SK-N-SH (cell line): ENCODE measurements at regions not wholly inside any gene's neighbourhood (a gene's known extent, or its start where the extent isn't known, plus 50 kb on each side); places are given as distances from the start of the nearest gene placed in this dataset.

Experiments
- CTCF ChIA-PET: fragments of 300-600, 350-600 bp; formaldehyde crosslinking; extraction: SDS; loops from one replicate; lab custom pipeline; 2021; lab: Yijun Ruan, JAX
- POLR2A ChIA-PET: fragments of 350-600 bp; sonication (Branson Sonifier 250); formaldehyde crosslinking; extraction: SDS; loops from one replicate; lab custom pipeline; 2020; ENCODE audit warnings: antibody characterized with exemption, inconsistent platforms; lab: Yijun Ruan, JAX
- DNase-seq: peaks from one replicate; pipeline ENCODE4 v3.0.0; 2012
- H2AFZ ChIP-seq: fragments of 200-600 bp; sonication (generic); 2 replicates; pipeline ENCODE4 v1.8.1; 2016; ENCODE audit warnings: antibody characterized with exemption, mild to moderate bottlenecking, low read depth
- H3F3A ChIP-seq: fragments of 200-600 bp; sonication (generic); replicated peaks from 2 replicates; pipeline ENCODE3; 2016; ENCODE audit warnings: antibody characterized with exemption, mild to moderate bottlenecking; ENCODE audit not compliant: insufficient read depth
- H3K27ac ChIP-seq, 2 experiments: fragments of 200-500 bp in 1 of 2; fragments of 200-600 bp in 1 of 2; sonication (Bioruptor generic) in 1 of 2; sonication (generic), shearing (Covaris generic) in 1 of 2; 2 replicates each; pipeline versions ENCODE4 v1.5.1 to v1.6.1; 2014 to 2016; ENCODE audit warnings: low read depth in 2 of 2, inconsistent platforms in 1 of 2, low read length in 1 of 2, mild to moderate bottlenecking in 1 of 2, mixed read lengths in 1 of 2
- H3K27me3 ChIP-seq: fragments of 200-600 bp; sonication (generic), shearing (Covaris generic); 2 replicates; pipeline ENCODE4 v1.6.1; 2016; ENCODE audit warnings: mixed run types; ENCODE audit not compliant: insufficient read depth
- H3K36me3 ChIP-seq, 2 experiments: fragments of 200-500 bp in 1 of 2; fragments of 200-600 bp in 1 of 2; sonication (Bioruptor generic) in 1 of 2; sonication (generic) in 1 of 2; replicated peaks in 1 of 2; 2 replicates each; pipeline versions ENCODE3 to v1.5.1; 2014 to 2016; ENCODE audit warnings: low read length in 1 of 2, mild to moderate bottlenecking in 1 of 2; ENCODE audit not compliant: insufficient read depth in 2 of 2, control insufficient read depth in 1 of 2
- H3K4me1 ChIP-seq, 2 experiments: fragments of 200-500 bp in 1 of 2; fragments of 200-600 bp in 1 of 2; sonication (Bioruptor generic) in 1 of 2; sonication (generic), shearing (Covaris generic) in 1 of 2; 2 replicates each; pipeline versions ENCODE4 v1.5.1 to v1.6.1; 2014 to 2016; ENCODE audit warnings: low read depth in 1 of 2, low read length in 1 of 2, mixed run types in 1 of 2; ENCODE audit not compliant: insufficient read depth in 2 of 2, control insufficient read depth in 1 of 2
- H3K4me2 ChIP-seq: fragments of 200-600 bp; sonication (generic), shearing (Covaris generic); 2 replicates; pipeline ENCODE4 v1.6.1; 2017; ENCODE audit warnings: mixed run types
- H3K4me3 ChIP-seq, 2 experiments: fragments of 200-500 bp in 1 of 2; fragments of 200-600 bp in 1 of 2; sonication (Bioruptor generic) in 1 of 2; sonication (generic), shearing (Covaris generic) in 1 of 2; 2 replicates each; pipeline versions ENCODE4 v1.5.1 to v1.8.1; 2014 to 2016; ENCODE audit warnings: low read depth in 2 of 2, inconsistent platforms in 1 of 2, low read length in 1 of 2, mild to moderate bottlenecking in 1 of 2, mixed read lengths in 1 of 2, moderate library complexity in 1 of 2
- H3K79me2 ChIP-seq: fragments of 200-600 bp; sonication (generic); 2 replicates; pipeline ENCODE4 v1.8.1; 2017; ENCODE audit warnings: mild to moderate bottlenecking; ENCODE audit not compliant: insufficient read depth
- H3K9ac ChIP-seq: fragments of 200-600 bp; sonication (generic); 2 replicates; pipeline ENCODE4 v1.6.1; 2017; ENCODE audit warnings: mixed run types
- H3K9me2 ChIP-seq: fragments of 200-600 bp; sonication (generic); 2 replicates; pipeline ENCODE4 v1.6.1; 2017; ENCODE audit warnings: mixed run types
- H3K9me3 ChIP-seq: fragments of 200-600 bp; sonication (generic); 2 replicates; pipeline ENCODE4 v1.6.1; 2017; ENCODE audit warnings: mixed run types, mild to moderate bottlenecking, moderate library complexity
- H4K20me1 ChIP-seq: fragments of 200-600 bp; sonication (generic); 2 replicates; pipeline ENCODE4 v1.6.1; 2017; ENCODE audit warnings: mild to moderate bottlenecking, mixed run types; ENCODE audit not compliant: insufficient read depth
- ELF1 ChIP-seq: IDR thresholded peaks from 2 replicates; pipeline ENCODE4 v1.4.0; 2012
- EP300 ChIP-seq, 2 experiments: IDR thresholded peaks; 2 replicates each; pipeline versions ENCODE4 v1.4.0 to v1.6.1; 2012; ENCODE audit warnings: borderline replicate concordance in 1 of 2, low read depth in 1 of 2, low read length in 1 of 2
- EZH2phosphoT487 ChIP-seq: fragments of 200-600 bp; sonication (generic); IDR thresholded peaks from 2 replicates; pipeline ENCODE4 v1.6.1; 2017; ENCODE audit warnings: low read depth, mixed run types, mild to moderate bottlenecking, antibody characterized with exemption, moderate library complexity, borderline replicate concordance
- FOSL2 ChIP-seq: IDR thresholded peaks from 2 replicates; pipeline ENCODE4 v1.4.0; 2012; ENCODE audit warnings: low read depth, mild to moderate bottlenecking, moderate library complexity, borderline replicate concordance
- GABPA ChIP-seq: IDR thresholded peaks from 2 replicates; pipeline ENCODE4 v1.4.0; 2012; ENCODE audit warnings: low read depth, mild to moderate bottlenecking
- GATA2 ChIP-seq: sonication (generic); formaldehyde crosslinking; IDR thresholded peaks from 2 replicates; pipeline ENCODE4 v1.5.0; 2020; ENCODE audit warnings: mild to moderate bottlenecking, missing genetic modification reagents
- JUND ChIP-seq: IDR thresholded peaks from 2 replicates; pipeline ENCODE4 v1.4.0; 2012
- NRF1 ChIP-seq: IDR thresholded peaks from 2 replicates; pipeline ENCODE4 v1.6.1; 2012; ENCODE audit warnings: low read depth, mild to moderate bottlenecking, low read length
- RAD21 ChIP-seq: IDR thresholded peaks from 2 replicates; pipeline ENCODE4 v1.6.1; 2012; ENCODE audit warnings: mild to moderate bottlenecking, low read length
- REST ChIP-seq: IDR thresholded peaks from 2 replicates; pipeline ENCODE4 v1.6.1; 2012; ENCODE audit warnings: mild to moderate bottlenecking, low read depth, low read length, moderate library complexity
- RFX5 ChIP-seq: IDR thresholded peaks from 2 replicates; pipeline ENCODE4 v1.6.1; 2012; ENCODE audit warnings: mild to moderate bottlenecking, improper control_type of control experiment, low read length
- SIN3A ChIP-seq: IDR thresholded peaks from 2 replicates; pipeline ENCODE4 v1.6.1; 2012; ENCODE audit warnings: low read depth, mild to moderate bottlenecking, low read length, moderate library complexity, borderline replicate concordance
- TEAD4 ChIP-seq: IDR thresholded peaks from 2 replicates; pipeline ENCODE4 v1.4.0; 2012; ENCODE audit warnings: mild to moderate bottlenecking, borderline replicate concordance; ENCODE audit not compliant: insufficient read depth
- YY1 ChIP-seq: IDR thresholded peaks from 2 replicates; pipeline ENCODE4 v1.4.0; 2012; ENCODE audit warnings: low read depth, mild to moderate bottlenecking
- ZBTB33 ChIP-seq: IDR thresholded peaks from 2 replicates; pipeline ENCODE4 v1.4.0; 2012; ENCODE audit warnings: low read depth, borderline replicate concordance
- WGBS: methylation state at CpG from one replicate; pipeline ENCODE4 v1.1.6; 2017; ENCODE audit warnings: low lambda C conversion rate; 5-methylcytosine and 5-hydroxymethylcytosine counted together
- TF ChIP-seq, protein P1 (sequence below): IDR thresholded peaks from 2 replicates; pipeline ENCODE4; 2012
- TF ChIP-seq, protein P2 (sequence below): IDR thresholded peaks from 2 replicates; pipeline ENCODE4 v1.4.0; 2012; ENCODE audit warnings: low read depth

GRCh38 chr1:30145723-30146303, 577.6 kb downstream of the MATN1 start:
- ChIA-PET POLR2A (no interaction called here), CTCF (no interaction called here)
- Histone ChIP-seq H3K4me1 (no peaks in the 10 kb centered on the region), H4K20me1 (no peaks in the 10 kb centered on the region), H3F3A (no peaks in the 10 kb centered on the region), H3K4me2 (no peak overlapping the region), H3K9me3 (no peaks in the 10 kb centered on the region), H3K79me2 (no peaks in the 10 kb centered on the region), H3K4me3 (no peak overlapping the region), H3K36me3 (no peaks in the 10 kb centered on the region), H3K27me3 (no peaks in the 10 kb centered on the region), H3K9ac (no peak overlapping the region), H3K9me2 (no peaks in the 10 kb centered on the region), H2AFZ (no peak overlapping the region), H3K27ac (no peak overlapping the region)
- WGBS: 24% methylated on average over 4 of the region's 4 CpGs
- TF ChIP-seq NRF1 (no peak), REST (no peak), GATA2 (CRISPR knock-in tag) (no peak), JUND (no peak), GABPA (no peak), TEAD4 (no peak), FOSL2 (no peak), ELF1 (no peak), EZH2phosphoT487 (no peak)
- TF ChIP-seq, protein P1, sequence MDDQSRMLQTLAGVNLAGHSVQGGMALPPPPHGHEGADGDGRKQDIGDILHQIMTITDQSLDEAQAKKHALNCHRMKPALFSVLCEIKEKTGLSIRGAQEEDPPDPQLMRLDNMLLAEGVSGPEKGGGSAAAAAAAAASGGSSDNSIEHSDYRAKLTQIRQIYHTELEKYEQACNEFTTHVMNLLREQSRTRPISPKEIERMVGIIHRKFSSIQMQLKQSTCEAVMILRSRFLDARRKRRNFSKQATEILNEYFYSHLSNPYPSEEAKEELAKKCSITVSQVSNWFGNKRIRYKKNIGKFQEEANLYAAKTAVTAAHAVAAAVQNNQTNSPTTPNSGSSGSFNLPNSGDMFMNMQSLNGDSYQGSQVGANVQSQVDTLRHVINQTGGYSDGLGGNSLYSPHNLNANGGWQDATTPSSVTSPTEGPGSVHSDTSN: no peak
- TF ChIP-seq, protein P2, sequence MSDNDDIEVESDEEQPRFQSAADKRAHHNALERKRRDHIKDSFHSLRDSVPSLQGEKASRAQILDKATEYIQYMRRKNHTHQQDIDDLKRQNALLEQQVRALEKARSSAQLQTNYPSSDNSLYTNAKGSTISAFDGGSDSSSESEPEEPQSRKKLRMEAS: no peak
- no peak for DNase-seq

DNA sequence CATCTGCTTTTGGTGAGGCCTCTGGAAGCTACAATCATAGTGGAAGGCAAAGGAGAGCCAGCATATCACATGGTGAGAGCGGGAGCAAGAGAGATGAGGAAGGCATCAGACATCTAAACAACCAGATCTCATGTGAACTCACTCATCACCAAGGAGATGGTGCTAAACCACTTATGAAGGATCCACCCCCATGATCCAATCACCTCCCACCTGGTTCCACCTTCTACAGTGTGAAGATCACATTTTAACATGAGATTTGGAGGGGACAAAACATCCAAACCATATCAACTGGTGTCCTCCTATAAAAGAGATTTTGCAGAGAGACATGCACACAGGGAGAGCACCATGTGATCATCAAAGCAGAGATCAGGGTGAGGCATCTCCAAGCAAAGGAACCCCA, 578.6 kb downstream of the MATN1 start:
- no peaks in the 10 kb centered on the region for H4K20me1 ChIP-seq
- H3K27ac ChIP-seq: no peak overlapping the region
- H3K36me3 ChIP-seq: no peaks in the 10 kb centered on the region
- no peaks in the 10 kb centered on the region for H3K79me2 ChIP-seq
- no peaks in the 10 kb centered on the region for H3K27me3 ChIP-seq
- H3K4me1 ChIP-seq: no peaks in the 10 kb centered on the region
- H3F3A ChIP-seq: no peaks in the 10 kb centered on the region
- no peak for DNase-seq
- H3K4me2 ChIP-seq: no peak overlapping the region
- H3K4me3 ChIP-seq: no peak overlapping the region
- no peak overlapping the region for H3K9ac ChIP-seq
- CTCF ChIA-PET: no interaction called here
- POLR2A ChIA-PET: no interaction called here
- H2AFZ ChIP-seq: no peak overlapping the region
- H3K9me3 ChIP-seq: no peaks in the 10 kb centered on the region
- 10% methylated on average over 1 of the region's 1 CpG for WGBS
- no peaks in the 10 kb centered on the region for H3K9me2 ChIP-seq
- TF ChIP-seq RFX5 (no peak), YY1 (no peak), RAD21 (no peak), EP300 (IDR thresholded peaks at IDR 0.05; ENCODE audit: borderline replicate concordance in 1 of 2, low read depth in 1 of 2, low read length in 1 of 2) (no peak), EZH2phosphoT487 (no peak), ELF1 (no peak), SIN3A (no peak), REST (no peak), ZBTB33 (no peak), TEAD4 (no peak)
